ENCODE measurements at regions not wholly inside any gene's neighbourhood (a gene's known extent, or its start where the extent isn't known, plus 50 kb on each side); places are given as distances from the start of the nearest gene placed in this dataset.

GRCh38 chr4:106691749-106692148, 323.2 kb upstream of the GIMD1 start:
- no peak for DNase-seq (ENCODE audit: low spot score in 2 of 2)
- no peak overlapping the region for H3K4me3 ChIP-seq
- TF ChIP-seq CTCF (IDR thresholded peaks at IDR 0.05): peak in 1 of 3 experiments; percentile 7

GRCh38 chr4:106690487-106690886, 321.9 kb upstream of the GIMD1 start:
- H3K4me1 ChIP-seq: no peaks in the 10 kb centered on the region
- H3K36me3 ChIP-seq: no peaks in the 10 kb centered on the region
- TF ChIP-seq CTCF (IDR thresholded peaks at IDR 0.05): no peak
- H3K4me3 ChIP-seq: no peak overlapping the region
- no peak for DNase-seq (ENCODE audit: low spot score in 2 of 2)
- peaks cover 0 to 3% of the 10 kb centered on the region in 2 donors for H3K9me3 ChIP-seq
- H3K27me3 ChIP-seq: no peaks in the 10 kb centered on the region
- no peak overlapping the region for H3K27ac ChIP-seq
- intact Hi-C loops (cut with DNase I): no loop called here

More at GRCh38 chr4:106691749-106692148, 323.2 kb upstream of the GIMD1 start:
- no peak overlapping the region for H3K27ac ChIP-seq
- intact Hi-C loops (cut with DNase I): no loop called here
- H3K36me3 ChIP-seq: no peaks in the 10 kb centered on the region
- no peaks in the 10 kb centered on the region for H3K9me3 ChIP-seq
- H3K4me1 ChIP-seq: no peaks in the 10 kb centered on the region
- H3K27me3 ChIP-seq: no peaks in the 10 kb centered on the region

GRCh38 chr4:106687026-106687425, 318.4 kb upstream of the GIMD1 start:
- Histone ChIP-seq H3K9me3 (peaks cover 0 to 3% of the 10 kb centered on the region in 2 donors), H3K27me3 (no peaks in the 10 kb centered on the region), H3K4me3 (no peak overlapping the region), H3K4me1 (no peaks in the 10 kb centered on the region), H3K36me3 (no peaks in the 10 kb centered on the region), H3K27ac (no peak overlapping the region)
- intact Hi-C loops (cut with DNase I): no loop called here
- DNase-seq (ENCODE audit: low spot score in 2 of 2): no peak
- TF ChIP-seq CTCF (IDR thresholded peaks at IDR 0.05): no peak

GRCh38 chr4:106681381-106681921, 312.9 kb upstream of the GIMD1 start:
- H3K36me3 ChIP-seq: no peaks in the 10 kb centered on the region
- H3K4me1 ChIP-seq: no peaks in the 10 kb centered on the region
- intact Hi-C loops (cut with DNase I): no loop called here
- H3K27me3 ChIP-seq: no peaks in the 10 kb centered on the region
- peaks cover 0 to 3% of the 10 kb centered on the region in 2 donors for H3K9me3 ChIP-seq
- H3K4me3 ChIP-seq: no peak overlapping the region
- no peak for DNase-seq (ENCODE audit: low spot score in 2 of 2)
- no peak for TF ChIP-seq CTCF (IDR thresholded peaks at IDR 0.05)
- H3K27ac ChIP-seq: no peak overlapping the region

GRCh38 chr4:106679063-106679462, 310.5 kb upstream of the GIMD1 start:
- H3K27ac ChIP-seq: no peak overlapping the region
- DNase-seq (ENCODE audit: low spot score in 2 of 2): no peak
- no peaks in the 10 kb centered on the region for H3K27me3 ChIP-seq
- no peaks in the 10 kb centered on the region for H3K9me3 ChIP-seq
- no peaks in the 10 kb centered on the region for H3K4me1 ChIP-seq
- no peak overlapping the region for H3K4me3 ChIP-seq
- H3K36me3 ChIP-seq: no peaks in the 10 kb centered on the region
- TF ChIP-seq CTCF (IDR thresholded peaks at IDR 0.05): no peak
- intact Hi-C loops (cut with DNase I): no loop called here

GRCh38 chr4:106677213-106677612, 308.6 kb upstream of the GIMD1 start:
- H3K36me3 ChIP-seq: no peaks in the 10 kb centered on the region
- intact Hi-C loops (cut with DNase I): no loop called here
- H3K4me3 ChIP-seq: no peak overlapping the region
- no peaks in the 10 kb centered on the region for H3K9me3 ChIP-seq
- TF ChIP-seq CTCF (IDR thresholded peaks at IDR 0.05): no peak
- H3K27ac ChIP-seq: no peak overlapping the region
- no peaks in the 10 kb centered on the region for H3K27me3 ChIP-seq
- no peaks in the 10 kb centered on the region for H3K4me1 ChIP-seq
- DNase-seq (ENCODE audit: low spot score in 2 of 2): no peak

Data from ascending aorta (tissue), 2 donors.